ENCODE measurements at regions not wholly inside any gene's neighbourhood (a gene's known extent, or its start where the extent isn't known, plus 50 kb on each side); places are given as distances from the start of the nearest gene placed in this dataset.

DNA sequence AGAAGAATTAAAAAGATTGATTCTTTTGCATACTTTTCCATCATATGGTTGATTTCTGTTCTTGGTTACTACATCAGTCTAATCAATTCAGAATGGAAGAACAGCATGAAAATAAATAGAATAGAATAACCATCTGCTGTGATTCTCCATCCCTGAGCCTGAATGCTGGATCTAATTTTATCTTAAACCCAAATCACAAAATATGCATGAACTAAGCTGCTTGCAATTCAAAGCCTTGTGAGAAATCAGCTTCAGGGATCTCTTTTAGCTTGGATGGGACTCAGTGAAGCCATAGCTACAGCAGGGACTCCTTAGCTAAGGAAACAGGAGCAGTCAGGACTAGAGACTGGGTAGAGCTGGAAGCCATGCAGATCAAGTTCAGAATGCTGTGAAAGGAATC lies 74.1 kb downstream of the TPBG start:
- POLR2A ChIA-PET: interaction anchor here (0.5 kb wide), 1 partner anchor 139 kb away, joined by 3 read pairs; no protein-coding TSS in a partner anchor
- DNase-seq (ENCODE audit: unreplicated experiment): no peak

DNA sequence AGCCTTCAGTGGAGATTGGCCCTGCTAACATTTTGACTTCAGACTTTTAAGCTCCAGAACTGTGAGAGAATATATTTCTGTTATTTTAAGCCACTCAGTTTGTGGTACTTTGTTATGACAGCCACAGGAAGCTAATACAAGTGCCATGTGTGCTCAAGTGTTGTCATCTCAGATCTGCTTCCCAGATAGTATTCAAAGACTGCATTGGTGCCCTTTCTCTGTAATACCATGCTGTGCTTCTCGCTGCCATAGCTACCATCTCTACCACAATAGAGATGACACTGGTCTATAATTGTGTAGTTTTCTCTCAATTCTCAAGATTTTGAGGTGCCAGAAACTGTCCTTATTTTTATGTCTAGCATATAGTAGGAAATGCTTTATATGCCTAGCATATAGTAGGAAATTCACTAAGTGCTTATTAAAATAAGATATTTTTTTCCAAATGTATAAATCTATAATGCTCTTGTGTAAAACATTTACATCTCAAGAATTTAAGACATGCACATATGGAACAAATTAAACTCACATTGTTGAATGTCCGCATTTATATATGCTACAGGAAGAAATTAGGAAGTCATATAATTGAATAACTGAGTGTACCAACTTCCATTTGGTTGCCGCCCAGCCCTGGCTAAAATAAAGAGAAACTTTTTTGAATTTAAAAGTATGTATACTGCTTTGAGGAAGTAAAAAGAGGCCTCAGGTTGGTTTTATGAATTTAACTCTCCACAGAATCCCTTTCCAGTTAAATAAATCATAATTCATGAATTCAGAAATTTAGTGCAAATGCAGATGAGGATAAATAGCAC lies 77.6 kb downstream of the TPBG start:
- H3K27ac Mint-ChIP-seq (ENCODE audit: low read depth, unreplicated experiment): no peak overlapping the region
- H3K4me3 Mint-ChIP-seq (ENCODE audit: unreplicated experiment): no peak overlapping the region
- H3K4me1 Mint-ChIP-seq (ENCODE audit: insufficient read depth, unreplicated experiment): no peaks in the 10 kb centered on the region
- CTCF ChIA-PET: no interaction called here
- TF ChIP-seq, protein P1, sequence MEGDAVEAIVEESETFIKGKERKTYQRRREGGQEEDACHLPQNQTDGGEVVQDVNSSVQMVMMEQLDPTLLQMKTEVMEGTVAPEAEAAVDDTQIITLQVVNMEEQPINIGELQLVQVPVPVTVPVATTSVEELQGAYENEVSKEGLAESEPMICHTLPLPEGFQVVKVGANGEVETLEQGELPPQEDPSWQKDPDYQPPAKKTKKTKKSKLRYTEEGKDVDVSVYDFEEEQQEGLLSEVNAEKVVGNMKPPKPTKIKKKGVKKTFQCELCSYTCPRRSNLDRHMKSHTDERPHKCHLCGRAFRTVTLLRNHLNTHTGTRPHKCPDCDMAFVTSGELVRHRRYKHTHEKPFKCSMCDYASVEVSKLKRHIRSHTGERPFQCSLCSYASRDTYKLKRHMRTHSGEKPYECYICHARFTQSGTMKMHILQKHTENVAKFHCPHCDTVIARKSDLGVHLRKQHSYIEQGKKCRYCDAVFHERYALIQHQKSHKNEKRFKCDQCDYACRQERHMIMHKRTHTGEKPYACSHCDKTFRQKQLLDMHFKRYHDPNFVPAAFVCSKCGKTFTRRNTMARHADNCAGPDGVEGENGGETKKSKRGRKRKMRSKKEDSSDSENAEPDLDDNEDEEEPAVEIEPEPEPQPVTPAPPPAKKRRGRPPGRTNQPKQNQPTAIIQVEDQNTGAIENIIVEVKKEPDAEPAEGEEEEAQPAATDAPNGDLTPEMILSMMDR (IDR thresholded peaks at IDR 0.05; ENCODE audit: unreplicated experiment): no peak
- H3K36me3 Mint-ChIP-seq (ENCODE audit: insufficient read depth, unreplicated experiment): no peaks in the 10 kb centered on the region
- intact Hi-C loops (cut with micrococcal nuclease): no loop called here
- no peaks in the 10 kb centered on the region for H3K9me3 Mint-ChIP-seq (ENCODE audit: unreplicated experiment)
- BruUV-seq (replicated peaks): no TSS peak
- DNase-seq (ENCODE audit: unreplicated experiment): no peak
- POLR2A ChIA-PET: no interaction called here
- no peaks in the 10 kb centered on the region for H3K27me3 Mint-ChIP-seq (ENCODE audit: insufficient read depth, unreplicated experiment)

More for the DNA sequence above, 74.1 kb downstream of the TPBG start:
- no peak overlapping the region for H3K27ac Mint-ChIP-seq (ENCODE audit: low read depth, unreplicated experiment)
- TF ChIP-seq, protein P1 (IDR thresholded peaks at IDR 0.05; ENCODE audit: unreplicated experiment): no peak
- H3K9me3 Mint-ChIP-seq (ENCODE audit: unreplicated experiment): no peaks in the 10 kb centered on the region
- no peak overlapping the region for H3K4me3 Mint-ChIP-seq (ENCODE audit: unreplicated experiment)
- CTCF ChIA-PET: interaction anchor here (1.2 kb wide), 1 partner anchor 16 kb away, joined by 5 read pairs; no protein-coding TSS in a partner anchor
- intact Hi-C loops (cut with micrococcal nuclease): no loop called here
- no peaks in the 10 kb centered on the region for H3K4me1 Mint-ChIP-seq (ENCODE audit: insufficient read depth, unreplicated experiment)
- no peaks in the 10 kb centered on the region for H3K36me3 Mint-ChIP-seq (ENCODE audit: insufficient read depth, unreplicated experiment)
- no peaks in the 10 kb centered on the region for H3K27me3 Mint-ChIP-seq (ENCODE audit: insufficient read depth, unreplicated experiment)
- BruUV-seq (replicated peaks): no TSS peak

DNA sequence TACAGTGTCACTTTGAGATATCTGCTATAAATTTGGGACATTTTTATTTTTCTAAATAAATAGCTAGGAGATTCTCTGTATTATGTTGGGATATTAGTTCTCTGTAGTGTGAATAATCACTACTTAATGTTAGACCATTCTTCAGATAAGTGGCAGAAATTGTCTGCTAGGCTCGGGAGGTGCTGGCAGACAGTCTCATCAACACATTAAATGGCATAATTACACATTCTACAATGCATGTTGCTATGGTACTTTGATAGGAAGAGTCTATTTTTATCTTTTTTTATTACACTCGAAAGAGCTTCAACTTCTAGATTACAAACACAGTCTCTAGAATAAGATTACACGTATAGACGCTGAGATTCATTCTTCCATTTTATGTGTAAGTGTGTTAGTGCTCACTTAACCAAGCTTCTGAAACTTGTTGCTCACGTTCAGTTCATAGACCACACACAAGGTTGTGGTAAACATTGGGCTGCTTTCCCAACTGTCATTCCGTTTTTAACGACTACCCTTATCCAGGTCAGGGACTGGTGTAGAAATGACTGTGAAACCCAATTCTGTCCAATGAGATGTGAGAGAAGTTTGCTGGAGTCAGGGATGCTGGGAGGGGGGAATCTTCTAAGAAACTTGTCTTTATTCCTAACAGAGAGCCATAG lies 78.6 kb downstream of the TPBG start:
- Mint-ChIP-seq H3K4me1 (ENCODE audit: insufficient read depth, unreplicated experiment) (no peaks in the 10 kb centered on the region), H3K36me3 (ENCODE audit: insufficient read depth, unreplicated experiment) (no peaks in the 10 kb centered on the region), H3K4me3 (ENCODE audit: unreplicated experiment) (no peak overlapping the region), H3K27ac (ENCODE audit: low read depth, unreplicated experiment) (no peak overlapping the region), H3K9me3 (ENCODE audit: unreplicated experiment) (no peaks in the 10 kb centered on the region), H3K27me3 (ENCODE audit: insufficient read depth, unreplicated experiment) (no peaks in the 10 kb centered on the region)
- no peak for DNase-seq (ENCODE audit: unreplicated experiment)
- BruUV-seq (replicated peaks): no TSS peak
- TF ChIP-seq, protein P1 (IDR thresholded peaks at IDR 0.05; ENCODE audit: unreplicated experiment): no peak
- intact Hi-C loops (cut with micrococcal nuclease): no loop called here
- ChIA-PET CTCF (no interaction called here), POLR2A (no interaction called here)

DNA sequence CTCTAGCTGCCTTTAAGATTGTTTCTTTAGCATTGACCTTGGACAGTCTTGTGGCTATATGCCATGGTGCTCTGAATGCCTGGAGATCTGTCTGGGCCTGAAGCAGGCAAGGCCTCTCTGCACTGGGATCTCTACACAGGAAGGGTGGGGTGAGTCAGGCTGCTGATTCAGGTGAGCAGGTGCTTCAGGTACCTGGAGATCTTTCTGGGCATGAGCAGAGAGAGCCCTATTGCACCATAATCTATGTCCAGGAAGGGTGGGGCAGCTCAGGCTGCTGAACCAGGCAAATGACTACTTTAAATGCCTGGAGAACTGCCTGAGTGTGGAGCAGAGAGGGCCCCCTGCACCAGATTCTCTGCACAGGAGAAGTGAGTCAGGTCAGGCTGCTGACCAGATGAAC lies 94.5 kb downstream of the TPBG start:
- BruUV-seq (replicated peaks): no TSS peak
- no peaks in the 10 kb centered on the region for H3K4me1 Mint-ChIP-seq (ENCODE audit: insufficient read depth, unreplicated experiment)
- CTCF ChIA-PET: interaction anchor here (0.9 kb wide), 2 partner anchors 12 to 66 kb away, joined by 3 read pairs; no protein-coding TSS in a partner anchor
- no peak overlapping the region for H3K4me3 Mint-ChIP-seq (ENCODE audit: unreplicated experiment)
- intact Hi-C loops (cut with micrococcal nuclease): no loop called here
- no peaks in the 10 kb centered on the region for H3K27me3 Mint-ChIP-seq (ENCODE audit: insufficient read depth, unreplicated experiment)
- POLR2A ChIA-PET: interaction anchor here (0.6 to 1.9 kb wide), 9 partner anchors 14 to 95 kb away, joined by 3 to 8 read pairs (median 3); partner anchors contain the start of gene TPBG
- H3K36me3 Mint-ChIP-seq (ENCODE audit: insufficient read depth, unreplicated experiment): no peaks in the 10 kb centered on the region
- H3K9me3 Mint-ChIP-seq (ENCODE audit: unreplicated experiment): no peaks in the 10 kb centered on the region
- peak; percentile 93 for DNase-seq (ENCODE audit: unreplicated experiment)
- TF ChIP-seq, protein P1 (IDR thresholded peaks at IDR 0.05; ENCODE audit: unreplicated experiment): no peak
- no peak overlapping the region for H3K27ac Mint-ChIP-seq (ENCODE audit: low read depth, unreplicated experiment)
